ENCODE measurements at regions not wholly inside any gene's neighbourhood (a gene's known extent, or its start where the extent isn't known, plus 50 kb on each side); places are given as distances from the start of the nearest gene placed in this dataset.

- H3K27ac ChIP-seq, result no peak overlapping the region
- no peak overlapping the region for H3K4me3 ChIP-seq
- H3K27me3 ChIP-seq, result no peaks in the 10 kb centered on the region
- intact Hi-C loops (cut with DNase I), result no loop called here
- no peaks in the 10 kb centered on the region for H3K36me3 ChIP-seq
- TF ChIP-seq POLR2AphosphoS5 (IDR thresholded peaks at IDR 0.05) (no peak), EP300 (IDR thresholded peaks at IDR 0.05) (no peak), POLR2A (IDR thresholded peaks at IDR 0.05) (no peak)
- TF ChIP-seq, protein P1, sequence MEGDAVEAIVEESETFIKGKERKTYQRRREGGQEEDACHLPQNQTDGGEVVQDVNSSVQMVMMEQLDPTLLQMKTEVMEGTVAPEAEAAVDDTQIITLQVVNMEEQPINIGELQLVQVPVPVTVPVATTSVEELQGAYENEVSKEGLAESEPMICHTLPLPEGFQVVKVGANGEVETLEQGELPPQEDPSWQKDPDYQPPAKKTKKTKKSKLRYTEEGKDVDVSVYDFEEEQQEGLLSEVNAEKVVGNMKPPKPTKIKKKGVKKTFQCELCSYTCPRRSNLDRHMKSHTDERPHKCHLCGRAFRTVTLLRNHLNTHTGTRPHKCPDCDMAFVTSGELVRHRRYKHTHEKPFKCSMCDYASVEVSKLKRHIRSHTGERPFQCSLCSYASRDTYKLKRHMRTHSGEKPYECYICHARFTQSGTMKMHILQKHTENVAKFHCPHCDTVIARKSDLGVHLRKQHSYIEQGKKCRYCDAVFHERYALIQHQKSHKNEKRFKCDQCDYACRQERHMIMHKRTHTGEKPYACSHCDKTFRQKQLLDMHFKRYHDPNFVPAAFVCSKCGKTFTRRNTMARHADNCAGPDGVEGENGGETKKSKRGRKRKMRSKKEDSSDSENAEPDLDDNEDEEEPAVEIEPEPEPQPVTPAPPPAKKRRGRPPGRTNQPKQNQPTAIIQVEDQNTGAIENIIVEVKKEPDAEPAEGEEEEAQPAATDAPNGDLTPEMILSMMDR (IDR thresholded peaks at IDR 0.05), result no peak
- no peak for DNase-seq
- H3K4me1 ChIP-seq, result no peaks in the 10 kb centered on the region
- 66 to 72% methylated on average over 4 of the region's 4 CpGs for WGBS, 2 donors
- no peaks in the 10 kb centered on the region for H3K9me3 ChIP-seq
These were observed 285.1 kb upstream of the CDH11 start for GRCh38 chr16:65406933-65407332.

- TF ChIP-seq EP300 (IDR thresholded peaks at IDR 0.05) (no peak), POLR2AphosphoS5 (IDR thresholded peaks at IDR 0.05) (no peak), POLR2A (IDR thresholded peaks at IDR 0.05) (no peak)
- TF ChIP-seq, protein P1 (IDR thresholded peaks at IDR 0.05), result no peak
- no peak for DNase-seq
- Histone ChIP-seq H3K27ac (no peak overlapping the region), H3K9me3 (no peaks in the 10 kb centered on the region), H3K4me3 (no peak overlapping the region), H3K36me3 (no peaks in the 10 kb centered on the region), H3K4me1 (no peaks in the 10 kb centered on the region), H3K27me3 (no peaks in the 10 kb centered on the region)
- 51 to 71% methylated on average over 4 of the region's 4 CpGs for WGBS, 2 donors
- intact Hi-C loops (cut with DNase I), result no loop called here
These were observed 284.3 kb upstream of the CDH11 start for GRCh38 chr16:65406116-65406515.

DNA sequence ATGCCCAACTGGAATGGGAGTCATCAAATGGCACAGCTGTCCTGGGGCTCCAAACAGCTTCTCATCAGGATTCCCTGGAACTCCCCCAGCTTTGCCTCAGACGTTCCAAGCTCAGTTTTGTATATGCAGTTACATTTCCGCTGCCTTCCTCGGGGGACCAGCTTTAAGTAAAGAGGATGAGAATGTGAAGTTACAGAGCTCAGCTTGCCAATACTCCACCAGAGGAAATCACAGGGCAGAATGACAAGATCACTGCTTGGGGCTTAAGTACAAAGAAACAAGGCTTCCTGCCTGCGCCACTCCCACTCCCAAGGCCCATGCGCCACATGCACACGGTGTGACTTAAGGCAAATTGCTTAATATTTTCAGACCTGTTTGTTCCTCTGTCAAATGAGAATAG is 272.4 kb upstream of the CDH11 start:
- no peak for TF ChIP-seq POLR2AphosphoS5 (IDR thresholded peaks at IDR 0.05)
- TF ChIP-seq, protein P1 (IDR thresholded peaks at IDR 0.05), result no peak
- no peak for TF ChIP-seq EP300 (IDR thresholded peaks at IDR 0.05)
- no peak for TF ChIP-seq POLR2A (IDR thresholded peaks at IDR 0.05)
- no peak for DNase-seq
- H3K4me1 ChIP-seq, result peaks cover 0 to 5% (median 0%) of the 10 kb centered on the region in 4 donors
- WGBS, 2 donors, result 79 to 85% methylated on average over 6 of the region's 6 CpGs
- no peaks in the 10 kb centered on the region for H3K9me3 ChIP-seq
- no peak overlapping the region for H3K4me3 ChIP-seq
- H3K27ac ChIP-seq, result no peak overlapping the region
- intact Hi-C loops (cut with DNase I), result no loop called here
- no peaks in the 10 kb centered on the region for H3K36me3 ChIP-seq
- no peaks in the 10 kb centered on the region for H3K27me3 ChIP-seq

DNA sequence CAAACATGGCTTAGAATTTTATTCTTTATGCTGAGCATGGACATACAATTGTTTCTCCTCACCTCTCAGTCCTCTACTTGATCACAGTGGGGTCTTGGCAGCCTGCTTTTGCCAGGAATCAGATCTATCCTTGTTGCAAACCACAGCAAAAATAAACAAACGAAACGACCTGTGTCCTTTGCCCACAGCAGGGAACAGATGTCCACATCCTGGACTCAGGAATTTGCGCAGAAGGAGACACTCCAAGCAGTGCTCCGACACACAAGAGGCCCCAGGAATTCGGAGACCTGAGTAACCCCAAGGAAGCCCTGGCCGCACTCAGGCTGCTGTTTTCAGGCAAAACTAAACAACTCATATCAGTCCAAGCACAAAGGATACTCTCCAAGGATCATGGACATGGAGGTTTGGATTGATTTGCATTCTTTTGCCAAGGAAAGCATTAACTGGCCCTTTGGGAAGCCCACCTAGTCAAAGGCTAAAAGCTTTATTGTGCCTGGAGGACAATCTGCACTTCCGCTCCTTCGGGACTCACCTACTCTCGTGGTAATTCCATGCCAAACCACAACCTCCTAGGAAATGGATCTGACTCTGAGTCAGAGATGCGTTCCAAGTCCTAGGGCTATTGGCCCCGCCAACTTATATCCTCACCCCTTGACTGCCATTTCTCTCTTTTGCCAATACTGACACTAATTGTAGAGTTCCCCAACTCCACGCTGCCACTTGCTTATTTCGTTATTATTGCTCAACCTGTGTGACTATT is 271.1 kb upstream of the CDH11 start:
- TF ChIP-seq EP300 (IDR thresholded peaks at IDR 0.05) (no peak), POLR2AphosphoS5 (IDR thresholded peaks at IDR 0.05) (no peak), POLR2A (IDR thresholded peaks at IDR 0.05) (no peak)
- TF ChIP-seq, protein P1 (IDR thresholded peaks at IDR 0.05), result no peak
- H3K9me3 ChIP-seq, result no peaks in the 10 kb centered on the region
- intact Hi-C loops (cut with DNase I), result no loop called here

DNA sequence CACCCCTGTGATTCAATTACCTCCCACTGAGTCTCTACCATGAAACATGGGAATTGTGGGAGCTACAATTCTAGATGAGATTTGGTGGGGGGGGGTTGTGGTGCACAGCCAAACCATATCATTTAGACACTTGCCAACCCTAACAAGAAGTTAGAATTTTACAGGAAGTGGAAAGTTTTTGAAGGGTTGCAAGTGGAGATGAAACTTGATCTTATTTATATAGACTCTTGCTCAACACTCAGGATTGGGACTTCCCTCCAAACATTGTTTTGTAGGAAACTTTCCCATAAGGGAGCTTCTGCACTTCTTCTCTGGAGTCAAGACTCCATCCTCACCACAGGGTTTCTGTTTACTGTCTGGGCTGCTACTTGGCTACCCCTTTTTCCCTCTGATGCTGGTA is 266.7 kb upstream of the CDH11 start:
- intact Hi-C loops (cut with DNase I), result no loop called here
- TF ChIP-seq POLR2A (IDR thresholded peaks at IDR 0.05) (no peak), EP300 (IDR thresholded peaks at IDR 0.05) (no peak), POLR2AphosphoS5 (IDR thresholded peaks at IDR 0.05) (no peak)
- TF ChIP-seq, protein P1 (IDR thresholded peaks at IDR 0.05), result no peak

More for the DNA sequence above, 271.1 kb upstream of the CDH11 start:
- no peak overlapping the region for H3K27ac ChIP-seq
- no peaks in the 10 kb centered on the region for H3K36me3 ChIP-seq
- WGBS, 2 donors, result 80 to 81% methylated on average over 13 of the region's 13 CpGs
- no peak for DNase-seq
- H3K4me1 ChIP-seq, result peaks cover 0 to 5% (median 0%) of the 10 kb centered on the region in 4 donors
- H3K27me3 ChIP-seq, result no peaks in the 10 kb centered on the region
- no peak overlapping the region for H3K4me3 ChIP-seq

More for the DNA sequence above, 266.7 kb upstream of the CDH11 start:
- Histone ChIP-seq H3K27me3 (no peaks in the 10 kb centered on the region), H3K4me1 (peaks cover 0 to 5% (median 0%) of the 10 kb centered on the region in 4 donors), H3K4me3 (no peak overlapping the region), H3K27ac (no peak overlapping the region), H3K36me3 (no peaks in the 10 kb centered on the region), H3K9me3 (peaks cover 0 to 4% (median 0%) of the 10 kb centered on the region in 4 donors)
- DNase-seq, result no peak
